OCI-LY3 (cell line): ENCODE measurements at regions not wholly inside any gene's neighbourhood (a gene's known extent, or its start where the extent isn't known, plus 50 kb on each side); places are given as distances from the start of the nearest gene placed in this dataset.
"Not testable (repeated sequence)": the region's sequence is repeated elsewhere in the genome, so short reads cannot be mapped to it uniquely, and the experiment has no call there.

Experiments
- EZH2phosphoT487 ChIP-seq: fragments of 200-600 bp; shearing (Covaris generic); IDR thresholded peaks from 2 replicates; pipeline ENCODE4 v1.6.1; 2018; ENCODE audit warnings: antibody characterized with exemption, mixed run types, low read depth
- TF ChIP-seq, protein P1 (sequence below): fragments of 200-600, 300-600 bp; sonication (generic); IDR thresholded peaks from 2 replicates; pipeline ENCODE4 v1.5.1; 2014; ENCODE audit warnings: antibody characterized with exemption, low read length, low read depth

DNA sequence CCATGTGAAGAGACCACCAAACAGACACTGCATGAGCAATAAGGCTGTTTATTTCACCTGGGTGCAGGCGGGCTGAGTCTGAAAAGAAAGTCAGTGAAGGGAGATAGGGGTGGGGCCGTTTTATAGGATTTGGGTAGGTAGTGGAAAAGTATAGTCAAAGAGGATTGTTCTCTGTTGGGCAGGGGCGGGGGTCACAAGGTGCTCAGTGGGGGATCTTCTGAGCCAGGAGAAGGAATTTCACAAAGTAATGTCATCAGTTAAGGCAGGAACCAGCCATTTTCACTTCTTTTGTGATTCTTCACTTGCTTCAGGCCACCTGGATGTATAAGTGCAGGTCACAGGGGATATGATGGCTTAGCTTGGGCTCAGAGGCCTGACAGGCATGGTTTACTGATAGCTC is 444.6 kb upstream of the ZNG1F start:
- TF ChIP-seq, protein P1, sequence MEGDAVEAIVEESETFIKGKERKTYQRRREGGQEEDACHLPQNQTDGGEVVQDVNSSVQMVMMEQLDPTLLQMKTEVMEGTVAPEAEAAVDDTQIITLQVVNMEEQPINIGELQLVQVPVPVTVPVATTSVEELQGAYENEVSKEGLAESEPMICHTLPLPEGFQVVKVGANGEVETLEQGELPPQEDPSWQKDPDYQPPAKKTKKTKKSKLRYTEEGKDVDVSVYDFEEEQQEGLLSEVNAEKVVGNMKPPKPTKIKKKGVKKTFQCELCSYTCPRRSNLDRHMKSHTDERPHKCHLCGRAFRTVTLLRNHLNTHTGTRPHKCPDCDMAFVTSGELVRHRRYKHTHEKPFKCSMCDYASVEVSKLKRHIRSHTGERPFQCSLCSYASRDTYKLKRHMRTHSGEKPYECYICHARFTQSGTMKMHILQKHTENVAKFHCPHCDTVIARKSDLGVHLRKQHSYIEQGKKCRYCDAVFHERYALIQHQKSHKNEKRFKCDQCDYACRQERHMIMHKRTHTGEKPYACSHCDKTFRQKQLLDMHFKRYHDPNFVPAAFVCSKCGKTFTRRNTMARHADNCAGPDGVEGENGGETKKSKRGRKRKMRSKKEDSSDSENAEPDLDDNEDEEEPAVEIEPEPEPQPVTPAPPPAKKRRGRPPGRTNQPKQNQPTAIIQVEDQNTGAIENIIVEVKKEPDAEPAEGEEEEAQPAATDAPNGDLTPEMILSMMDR, result not testable (repeated sequence)
- TF ChIP-seq EZH2phosphoT487, result not testable (repeated sequence)
